ENCODE measurements at regions not wholly inside any gene's neighbourhood (a gene's known extent, or its start where the extent isn't known, plus 50 kb on each side); places are given as distances from the start of the nearest gene placed in this dataset.

GRCh38 chr2:74066491-74067203 is 81.1 kb downstream of the BOLA3 start:
- no peak for DNase-seq

- no peak for DNase-seq
These were observed 80.4 kb downstream of the BOLA3 start for GRCh38 chr2:74067221-74067747.

DNA sequence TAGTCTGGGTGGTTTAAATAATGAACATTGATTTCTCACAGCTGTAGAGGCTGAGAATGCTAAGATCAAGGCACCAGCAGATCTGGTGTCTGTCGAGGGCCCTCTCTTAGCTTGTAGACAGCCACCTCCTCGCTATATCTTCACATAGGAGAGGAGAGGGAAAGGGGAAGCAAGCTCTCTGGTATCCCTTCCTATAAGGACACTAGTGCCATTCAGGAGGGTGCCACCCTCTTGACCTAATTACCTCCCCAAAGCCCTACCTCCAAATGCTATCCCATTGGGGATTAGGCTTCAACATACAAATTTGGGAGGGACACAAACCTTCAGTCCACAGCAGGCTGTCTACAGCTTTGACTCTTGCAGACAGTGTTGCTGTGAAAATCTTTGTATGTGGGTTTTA is 76.7 kb downstream of the BOLA3 start:
- no peak for DNase-seq

DNA sequence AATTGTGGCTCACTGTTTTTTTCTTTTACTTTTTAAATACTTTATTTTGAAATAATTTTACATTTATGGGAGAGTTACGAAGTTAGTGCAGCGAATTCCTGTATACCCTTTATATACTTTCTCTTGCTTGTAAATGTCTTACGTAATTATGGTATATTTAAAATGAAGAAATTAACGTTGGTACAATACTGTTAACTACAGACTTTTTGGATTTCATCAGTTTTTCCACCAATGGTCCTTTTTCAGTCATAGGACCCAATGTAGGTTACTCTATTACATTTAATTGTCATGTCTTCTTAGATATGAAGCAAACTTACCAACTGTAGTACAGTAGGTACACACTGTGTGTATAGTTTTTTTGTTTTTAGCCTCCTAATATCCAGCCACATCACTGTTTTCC is 76.3 kb downstream of the BOLA3 start:
- DNase-seq: no peak

- DNase-seq: no peak
These were observed 75.1 kb downstream of the BOLA3 start for GRCh38 chr2:74072565-74072964.

DNA sequence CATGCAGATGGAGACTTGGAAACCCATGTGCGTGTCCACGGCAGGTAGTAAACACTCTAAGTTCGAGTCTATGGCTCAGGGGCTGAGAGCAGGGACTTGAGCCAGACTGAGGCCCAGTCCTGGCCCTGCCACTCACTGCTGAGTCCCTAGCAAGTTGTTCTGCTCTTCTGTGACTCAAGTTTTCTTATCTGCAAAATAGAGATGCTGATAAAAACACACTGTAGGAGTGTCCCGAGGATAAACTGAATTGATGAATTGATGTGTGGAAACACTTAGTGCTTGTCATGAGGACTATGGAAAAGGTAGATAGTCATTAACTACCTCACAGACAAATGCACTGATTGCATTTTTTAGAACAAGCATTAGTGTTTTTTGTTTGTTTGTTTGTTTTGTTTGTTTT is 73.2 kb downstream of the BOLA3 start:
- no peak for DNase-seq

GRCh38 chr2:74076074-74076470 is 71.6 kb downstream of the BOLA3 start:
- DNase-seq: no peak

DNA sequence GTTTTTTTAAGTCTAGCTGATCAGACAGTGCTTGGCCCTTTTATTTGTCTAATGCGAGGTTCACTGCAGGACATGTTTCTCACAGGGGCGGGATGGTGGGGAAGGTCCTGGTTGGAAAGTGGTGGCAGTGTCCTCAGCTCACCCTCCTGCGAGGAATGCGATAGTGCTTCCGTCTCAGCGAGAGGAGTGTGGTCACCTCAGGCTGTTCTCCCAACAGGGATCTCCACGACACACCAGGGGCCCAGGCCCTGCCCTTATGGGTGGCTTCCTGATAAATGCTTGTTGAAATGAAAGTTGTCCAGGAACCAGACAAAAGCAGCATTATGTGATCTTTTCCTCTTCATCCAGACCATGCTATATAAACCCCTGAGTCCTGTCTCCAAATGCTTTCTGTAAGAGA is 70.1 kb downstream of the BOLA3 start:
- no peak for DNase-seq

- DNase-seq: no peak
These were observed 69.2 kb downstream of the BOLA3 start for GRCh38 chr2:74078466-74078865.

GRCh38 chr2:74079522-74080341 is 68.0 kb downstream of the BOLA3 start:
- DNase-seq: no peak

- DNase-seq: no peak
These were observed 67.4 kb downstream of the BOLA3 start for GRCh38 chr2:74080346-74080745.

DNA sequence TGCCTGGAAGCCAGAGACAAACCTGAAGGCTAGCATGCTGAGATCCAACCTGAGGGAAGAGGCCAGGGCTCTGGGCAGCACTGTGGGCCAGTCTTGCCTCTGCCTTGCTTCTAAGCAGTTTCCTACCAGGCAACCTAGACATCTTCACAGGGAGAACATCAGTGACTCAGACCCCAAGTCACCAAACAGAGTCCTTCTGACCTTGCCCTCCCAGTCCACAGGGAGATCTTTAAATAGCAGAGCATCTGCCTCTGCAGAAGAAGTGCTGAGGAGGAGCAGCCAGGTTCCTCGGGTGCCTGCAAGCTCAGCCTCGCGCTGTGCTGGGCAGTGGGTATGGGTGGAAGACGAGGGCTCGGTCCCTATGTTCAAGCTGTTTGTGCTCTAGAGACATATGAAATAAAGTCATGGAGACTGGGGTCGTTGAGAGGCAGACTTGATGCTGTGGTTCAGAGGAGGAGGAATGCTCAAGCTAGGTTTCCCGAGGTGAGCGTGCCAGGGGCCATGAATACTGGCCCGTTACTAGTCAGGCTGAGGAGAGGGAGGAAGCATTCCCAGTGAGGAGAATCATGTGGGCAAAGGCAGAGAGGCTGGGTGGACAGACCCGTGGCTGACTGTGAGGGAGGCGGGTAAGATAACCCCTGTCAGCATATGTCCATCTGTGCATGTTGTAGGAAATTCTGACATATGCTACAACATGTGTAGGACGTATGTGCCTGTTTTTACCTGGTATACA is 66.5 kb downstream of the BOLA3 start:
- DNase-seq: no peak

DNA sequence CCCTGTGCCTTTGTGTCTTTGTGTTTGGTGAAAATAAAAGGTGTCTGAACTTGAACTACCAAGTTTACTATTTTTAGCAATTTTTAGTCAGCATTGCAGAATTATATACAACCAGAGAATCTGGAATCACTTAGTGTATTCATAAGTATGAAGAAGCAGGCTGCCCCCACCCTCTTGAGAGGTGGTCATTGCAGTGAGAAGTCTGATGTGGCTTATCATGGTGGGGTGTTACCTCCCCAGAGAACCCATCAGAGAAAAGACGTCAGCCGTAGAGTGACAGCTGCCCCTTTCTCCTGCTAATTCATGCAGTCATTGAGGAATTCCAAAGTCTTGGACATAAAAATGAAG is 66.0 kb downstream of the BOLA3 start:
- no peak for DNase-seq

DNA sequence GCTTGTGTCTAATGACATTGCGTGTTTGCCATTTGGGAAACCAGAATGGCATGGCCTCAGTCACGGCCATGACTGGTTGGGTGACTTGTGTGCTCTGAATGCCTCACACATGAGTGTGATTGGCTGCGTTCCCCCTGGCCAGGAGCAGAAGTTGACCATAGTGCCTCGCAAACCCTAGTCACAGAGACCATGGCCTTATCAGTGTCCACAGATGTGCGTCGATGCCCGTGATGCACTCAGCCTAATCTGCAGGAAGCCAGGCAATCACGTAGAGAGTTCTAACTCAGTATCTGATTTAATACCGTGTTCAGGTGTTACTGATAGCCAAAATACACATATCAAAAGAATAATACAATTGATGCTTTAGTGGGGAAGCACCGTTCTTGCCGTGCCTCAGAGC is 64.0 kb downstream of the BOLA3 start:
- no peak for DNase-seq

Data from KG1 (cell line).